Panc1 (cell line): ENCODE measurements at regions not wholly inside any gene's neighbourhood (a gene's known extent, or its start where the extent isn't known, plus 50 kb on each side); places are given as distances from the start of the nearest gene placed in this dataset.

Experiments
- ATAC-seq: fragments of 200-7000 bp; cut with Tn5 transposase; 2 replicates; pipeline ENCODE4 v1.9.1; 2020; ENCODE audit warnings: mild to moderate bottlenecking, moderate library complexity
- BruUV-seq: library from RNA; stranded (reverse); fragments of 400-500 nt; replicated peaks from 2 replicates; lab custom pipeline; 2021; lab: Mats Ljungman, UMichigan
- CTCF ChIA-PET: fragments of 300-600 bp; sonication (Branson Sonifier 250); formaldehyde crosslinking; loops from one replicate; lab custom pipeline; 2022; ENCODE audit warnings: antibody characterized with exemption; lab: Charles Lee
- POLR2A ChIA-PET: fragments of 300-600 bp; sonication (Branson Sonifier 250); formaldehyde crosslinking; loops from one replicate; lab custom pipeline; 2022; ENCODE audit warnings: antibody characterized with exemption; lab: Charles Lee
- DNase-seq: peaks from one replicate; pipeline ENCODE4 v3.0.0-alpha.2; 2010; ENCODE audit warnings: low read depth, low spot score
- H3K27ac ChIP-seq: 2 replicates; pipeline ENCODE4 v1.5.1; 2011; ENCODE audit warnings: mild to moderate bottlenecking, low read length, inconsistent platforms
- H3K27me3 ChIP-seq: fragments of 200-500 bp; sonication (Bioruptor generic); 2 replicates; pipeline ENCODE4 v1.6.0; 2014; ENCODE audit warnings: low read length, inconsistent platforms; ENCODE audit not compliant: control insufficient read depth, insufficient read depth
- H3K36me3 ChIP-seq: fragments of 200-500 bp; sonication (Bioruptor generic); 2 replicates; pipeline ENCODE4 v1.5.1; 2014; ENCODE audit warnings: inconsistent platforms, mild to moderate bottlenecking, low read length, moderate library complexity; ENCODE audit not compliant: control insufficient read depth, insufficient read depth
- H3K4me1 ChIP-seq: 2 replicates; pipeline ENCODE4 v1.5.1; 2011; ENCODE audit warnings: inconsistent platforms, mild to moderate bottlenecking, low read length, moderate library complexity; ENCODE audit not compliant: control insufficient read depth, insufficient read depth
- H3K4me3 ChIP-seq, 2 experiments: 2 replicates each; pipeline ENCODE4 v1.5.1; 2011 to 2012; ENCODE audit warnings: low read depth in 2 of 2, low read length in 2 of 2, mild to moderate bottlenecking in 2 of 2, inconsistent platforms in 1 of 2, moderate library complexity in 1 of 2
- H3K9me3 ChIP-seq: fragments of 200-500 bp; sonication (Bioruptor generic); 2 replicates; pipeline ENCODE4 v1.5.1; 2014; ENCODE audit warnings: low read depth, mild to moderate bottlenecking, inconsistent platforms, low read length, moderate library complexity; ENCODE audit not compliant: control insufficient read depth, insufficient read depth
- CTCF ChIP-seq: fragments of 450-650 bp; IDR thresholded peaks from 2 replicates; pipeline ENCODE4 v1.5.1; 2017; ENCODE audit warnings: mild to moderate bottlenecking
- POLR2AphosphoS5 ChIP-seq: IDR thresholded peaks from 2 replicates; pipeline ENCODE4 v1.6.1; 2012; ENCODE audit warnings: mild to moderate bottlenecking, low read depth, low read length, moderate library complexity
- REST ChIP-seq, 2 experiments: IDR thresholded peaks; 2 replicates each; pipeline ENCODE4 v1.6.1; 2011 to 2012; ENCODE audit warnings: low read depth in 2 of 2, control low read depth in 1 of 2, low read length in 1 of 2, mild to moderate bottlenecking in 1 of 2, moderate library complexity in 1 of 2; ENCODE audit not compliant: insufficient read depth in 1 of 2
- SIN3A ChIP-seq: IDR thresholded peaks from 2 replicates; pipeline ENCODE4 v1.6.1; 2012; ENCODE audit warnings: low read depth, mild to moderate bottlenecking, low read length, moderate library complexity, borderline replicate concordance; ENCODE audit not compliant: insufficient read depth
- TCF7L2 ChIP-seq: IDR thresholded peaks from 2 replicates; pipeline ENCODE4 v1.6.1; 2011; ENCODE audit warnings: mild to moderate bottlenecking, low read depth, low read length, inconsistent platforms
- in situ Hi-C: cut with HindIII; loops from 2 replicates; pipeline ENCODE4 v1.10.0; 2016; ENCODE audit warnings: low sequenced_read_pairs, low pct_unique_long_range_greater_than_20kb
- intact Hi-C: fragments of 100-400 bp; cut with micrococcal nuclease; formaldehyde crosslinking; loops from one replicate; pipeline ENCODE4 v1.10.0; 2022; ENCODE audit not compliant: unreplicated experiment

GRCh38 chr4:43274376-43274775 is 381.9 kb downstream of the GRXCR1 start:
- Histone ChIP-seq H3K27me3 (no peaks in the 10 kb centered on the region), H3K36me3 (no peaks in the 10 kb centered on the region), H3K9me3 (no peaks in the 10 kb centered on the region), H3K4me1 (no peaks in the 10 kb centered on the region), H3K4me3 (no peak overlapping the region), H3K27ac (no peak overlapping the region)
- in situ Hi-C loops (no loop called here), intact Hi-C loops (no loop called here)
- DNase-seq (no peak), ATAC-seq (no peak)
- ChIA-PET CTCF (no interaction called here), POLR2A (no interaction called here)
- TF ChIP-seq TCF7L2 (no peak), SIN3A (no peak)
- no TSS peak for BruUV-seq

- POLR2A ChIA-PET, result no interaction called here
- Histone ChIP-seq H3K4me3 (no peak overlapping the region), H3K27ac (no peak overlapping the region), H3K9me3 (no peaks in the 10 kb centered on the region), H3K27me3 (no peaks in the 10 kb centered on the region), H3K4me1 (no peaks in the 10 kb centered on the region), H3K36me3 (no peaks in the 10 kb centered on the region)
- no peak for TF ChIP-seq SIN3A
- no peak for TF ChIP-seq REST (IDR thresholded peaks at IDR 0.05; ENCODE audit: insufficient read depth in 1 of 2, low read depth in 2 of 2, low read length in 1 of 2)
- TF ChIP-seq CTCF, result no peak
- no peak for TF ChIP-seq POLR2AphosphoS5
- TF ChIP-seq TCF7L2, result no peak
- CTCF ChIA-PET, result no interaction called here
- no TSS peak for BruUV-seq
- no peak for ATAC-seq
- intact Hi-C loops, result no loop called here
- no peak for DNase-seq
- in situ Hi-C loops, result no loop called here
These were observed 383.3 kb downstream of the GRXCR1 start for GRCh38 chr4:43275779-43276178.

GRCh38 chr4:43276321-43276720 is 383.8 kb downstream of the GRXCR1 start:
- no peaks in the 10 kb centered on the region for H3K4me1 ChIP-seq
- in situ Hi-C loops (no loop called here), intact Hi-C loops (no loop called here)
- H3K9me3 ChIP-seq, result no peaks in the 10 kb centered on the region
- H3K36me3 ChIP-seq, result no peaks in the 10 kb centered on the region
- DNase-seq (no peak), ATAC-seq (no peak)
- H3K4me3 ChIP-seq, result no peak overlapping the region
- TF ChIP-seq TCF7L2 (no peak), REST (IDR thresholded peaks at IDR 0.05; ENCODE audit: insufficient read depth in 1 of 2, low read depth in 2 of 2, low read length in 1 of 2) (no peak), POLR2AphosphoS5 (no peak), SIN3A (no peak), CTCF (no peak)
- BruUV-seq, result no TSS peak
- CTCF ChIA-PET, result no interaction called here
- no peak overlapping the region for H3K27ac ChIP-seq
- no peaks in the 10 kb centered on the region for H3K27me3 ChIP-seq
- POLR2A ChIA-PET, result no interaction called here
